ENCODE measurements at regions not wholly inside any gene's neighbourhood (a gene's known extent, or its start where the extent isn't known, plus 50 kb on each side); places are given as distances from the start of the nearest gene placed in this dataset.

GRCh38 chrX:147738265-147738664, 173.5 kb upstream of the FMR1 start:
- no peak for TF ChIP-seq CTCF (conservative IDR thresholded peaks at IDR 0.05; ENCODE audit: low read length)
- no peak for TF ChIP-seq EZH2phosphoT487 (IDR thresholded peaks at IDR 0.05; ENCODE audit: borderline replicate concordance, low read depth, low read length)
